GM10266 (cell line): ENCODE measurements at regions not wholly inside any gene's neighbourhood (a gene's known extent, or its start where the extent isn't known, plus 50 kb on each side); places are given as distances from the start of the nearest gene placed in this dataset.
"Not testable (repeated sequence)": the region's sequence is repeated elsewhere in the genome, so short reads cannot be mapped to it uniquely, and the experiment has no call there.

Experiments used
- DNase-seq: peaks from one replicate; pipeline ENCODE4 v3.0.0; 2012; ENCODE audit errors: extremely low spot score
- TF ChIP-seq, protein P1 (sequence below): IDR thresholded peaks from 2 replicates; pipeline ENCODE4 v1.5.1; 2012; ENCODE audit warnings: mild to moderate bottlenecking, low read depth; ENCODE audit not compliant: control insufficient read depth, insufficient read depth; ENCODE audit errors: missing control alignments

DNA sequence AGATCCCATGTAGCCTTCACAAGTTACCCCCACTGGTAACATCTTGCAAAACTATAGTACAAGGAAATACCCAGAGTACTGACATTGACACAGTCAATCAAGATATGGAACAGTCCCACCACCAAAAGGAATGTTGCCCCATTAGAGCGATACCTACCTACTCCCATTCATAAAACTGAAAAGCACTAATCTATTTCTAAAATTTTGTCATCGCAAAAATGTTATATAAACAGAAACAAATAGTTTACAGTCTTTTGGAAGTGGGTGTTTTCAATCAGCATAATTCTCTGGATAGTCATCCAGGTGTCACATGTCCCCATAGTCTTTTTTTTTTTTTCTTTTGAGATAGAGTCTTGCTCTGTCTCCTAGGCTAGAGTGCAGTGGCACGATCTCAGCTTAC is 156.9 kb upstream of the AGTR1 start:
- TF ChIP-seq, protein P1, sequence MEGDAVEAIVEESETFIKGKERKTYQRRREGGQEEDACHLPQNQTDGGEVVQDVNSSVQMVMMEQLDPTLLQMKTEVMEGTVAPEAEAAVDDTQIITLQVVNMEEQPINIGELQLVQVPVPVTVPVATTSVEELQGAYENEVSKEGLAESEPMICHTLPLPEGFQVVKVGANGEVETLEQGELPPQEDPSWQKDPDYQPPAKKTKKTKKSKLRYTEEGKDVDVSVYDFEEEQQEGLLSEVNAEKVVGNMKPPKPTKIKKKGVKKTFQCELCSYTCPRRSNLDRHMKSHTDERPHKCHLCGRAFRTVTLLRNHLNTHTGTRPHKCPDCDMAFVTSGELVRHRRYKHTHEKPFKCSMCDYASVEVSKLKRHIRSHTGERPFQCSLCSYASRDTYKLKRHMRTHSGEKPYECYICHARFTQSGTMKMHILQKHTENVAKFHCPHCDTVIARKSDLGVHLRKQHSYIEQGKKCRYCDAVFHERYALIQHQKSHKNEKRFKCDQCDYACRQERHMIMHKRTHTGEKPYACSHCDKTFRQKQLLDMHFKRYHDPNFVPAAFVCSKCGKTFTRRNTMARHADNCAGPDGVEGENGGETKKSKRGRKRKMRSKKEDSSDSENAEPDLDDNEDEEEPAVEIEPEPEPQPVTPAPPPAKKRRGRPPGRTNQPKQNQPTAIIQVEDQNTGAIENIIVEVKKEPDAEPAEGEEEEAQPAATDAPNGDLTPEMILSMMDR, result no peak
- no peak for DNase-seq

DNA sequence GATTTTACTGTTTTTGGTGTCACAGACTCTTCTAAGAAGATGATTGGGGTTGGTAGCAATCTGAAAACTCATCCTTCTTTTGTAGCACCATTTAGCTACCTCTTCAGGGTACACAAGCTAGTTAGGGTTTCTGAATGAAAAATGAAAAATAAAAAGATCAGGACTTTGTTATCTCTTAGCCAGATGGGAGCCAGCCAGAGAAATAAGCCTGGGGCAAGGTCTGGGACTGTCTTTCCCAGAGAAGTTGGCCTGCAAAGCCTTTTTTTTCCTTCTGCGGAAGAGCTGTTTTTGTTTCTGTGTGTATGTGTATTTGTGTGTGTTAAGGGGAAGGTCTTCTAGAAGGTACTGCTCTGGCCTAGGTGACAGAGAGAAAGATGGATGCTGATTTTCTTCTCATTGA is 150.7 kb upstream of the AGTR1 start:
- TF ChIP-seq, protein P1, result no peak
- DNase-seq, result no peak

DNA sequence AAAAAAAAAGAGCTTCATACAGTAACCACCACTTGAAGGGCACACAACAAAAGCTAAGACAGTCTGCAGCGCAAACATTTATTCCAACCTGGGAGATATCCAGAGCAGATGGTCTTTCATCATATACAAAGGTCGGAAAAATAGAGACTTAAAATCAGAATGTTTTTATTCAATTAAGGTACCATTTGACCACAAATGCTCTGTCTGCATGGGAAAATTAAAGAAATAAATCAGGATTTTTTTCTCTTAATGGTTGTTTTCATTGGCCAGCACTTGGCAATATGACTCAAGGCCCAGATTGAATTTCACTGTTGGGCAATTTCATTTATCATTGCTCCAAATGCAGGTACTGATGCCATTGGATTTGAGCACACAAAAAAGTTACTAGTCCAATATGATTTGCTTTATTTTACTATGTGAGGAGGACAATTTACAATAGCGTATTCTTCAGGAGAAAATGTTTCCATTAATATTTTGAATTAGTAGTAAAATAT is 145.9 kb upstream of the AGTR1 start:
- TF ChIP-seq, protein P1, result no peak

DNA sequence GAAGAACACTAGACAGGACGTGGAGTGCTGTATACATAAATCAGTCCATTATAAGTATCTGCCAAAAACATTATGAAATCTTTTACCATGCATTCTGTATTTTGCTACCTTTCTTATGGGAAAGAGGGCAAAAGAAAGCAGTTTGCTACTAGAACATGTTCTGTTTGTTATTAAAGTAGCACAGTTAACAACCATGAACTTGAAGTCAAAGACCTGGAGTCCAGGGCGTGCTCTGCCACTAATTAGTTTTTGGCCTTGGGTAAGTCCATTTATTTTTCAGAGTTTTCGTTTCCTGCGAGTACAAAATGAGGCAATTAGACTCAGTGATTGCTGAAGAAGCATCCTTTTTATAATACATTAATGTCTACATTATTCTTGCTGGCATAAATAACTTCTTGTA is 143.3 kb upstream of the AGTR1 start:
- no peak for DNase-seq
- TF ChIP-seq, protein P1, result no peak

More for the DNA sequence above, 145.9 kb upstream of the AGTR1 start:
- DNase-seq, result no peak

DNA sequence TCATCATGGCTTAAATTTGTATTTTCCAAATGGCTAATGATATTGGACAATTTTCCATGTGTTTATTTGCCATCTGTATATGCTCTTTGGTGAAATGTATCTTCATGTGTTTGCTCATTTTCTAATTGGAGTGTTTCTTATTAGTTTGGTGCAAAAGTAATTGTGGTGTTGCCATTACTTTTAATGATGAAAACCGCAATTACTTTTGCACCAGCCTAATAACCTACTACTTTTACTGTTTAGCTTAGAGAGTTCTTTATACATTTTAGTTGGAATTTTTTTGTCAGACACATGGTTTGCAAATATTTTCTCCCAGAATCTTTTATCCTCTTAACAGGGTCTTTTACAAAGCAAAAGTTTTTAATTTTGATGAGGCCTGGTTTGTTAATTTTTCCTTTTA is 141.0 kb upstream of the AGTR1 start:
- TF ChIP-seq, protein P1, result no peak

DNA sequence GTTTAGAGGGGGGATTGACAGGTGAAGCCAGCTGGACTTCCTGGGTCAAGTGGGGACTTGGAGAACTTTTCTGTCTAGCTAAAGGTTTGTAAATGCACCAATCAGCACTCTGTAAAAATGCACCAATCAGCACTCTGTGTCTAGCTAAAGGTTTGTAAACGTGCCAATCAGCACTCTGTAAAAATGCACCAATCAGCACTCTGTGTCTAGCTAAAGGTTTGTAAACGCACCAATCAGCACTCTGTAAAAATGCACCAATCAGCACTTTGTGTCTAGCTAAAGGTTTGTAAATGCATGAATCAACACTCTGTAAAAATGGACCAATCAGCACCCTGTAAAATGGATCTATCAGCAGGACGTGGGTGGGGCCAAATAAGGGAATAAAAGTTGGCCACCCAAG is 120.1 kb upstream of the AGTR1 start:
- DNase-seq, result not testable (repeated sequence)

More for the DNA sequence above, 141.0 kb upstream of the AGTR1 start:
- no peak for DNase-seq

DNA sequence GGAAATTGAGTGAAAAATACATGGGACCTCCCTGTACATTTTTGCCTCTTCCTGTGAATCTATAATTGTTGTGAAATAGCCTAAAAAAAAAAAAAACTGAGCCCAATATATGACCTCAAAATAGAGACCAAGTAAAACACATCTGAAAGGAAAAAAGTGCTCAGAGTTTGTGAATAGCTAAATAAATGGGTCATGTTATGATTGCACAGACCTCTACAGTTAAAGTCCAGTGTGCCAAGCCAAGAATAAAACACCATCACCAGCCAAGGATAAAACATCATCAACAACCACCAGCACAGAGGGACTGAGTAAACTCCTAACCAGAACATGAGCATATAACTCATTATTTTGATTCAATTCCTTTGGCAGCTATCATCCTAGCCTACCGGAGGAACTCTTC is 115.6 kb upstream of the AGTR1 start:
- TF ChIP-seq, protein P1, result no peak
- no peak for DNase-seq

DNA sequence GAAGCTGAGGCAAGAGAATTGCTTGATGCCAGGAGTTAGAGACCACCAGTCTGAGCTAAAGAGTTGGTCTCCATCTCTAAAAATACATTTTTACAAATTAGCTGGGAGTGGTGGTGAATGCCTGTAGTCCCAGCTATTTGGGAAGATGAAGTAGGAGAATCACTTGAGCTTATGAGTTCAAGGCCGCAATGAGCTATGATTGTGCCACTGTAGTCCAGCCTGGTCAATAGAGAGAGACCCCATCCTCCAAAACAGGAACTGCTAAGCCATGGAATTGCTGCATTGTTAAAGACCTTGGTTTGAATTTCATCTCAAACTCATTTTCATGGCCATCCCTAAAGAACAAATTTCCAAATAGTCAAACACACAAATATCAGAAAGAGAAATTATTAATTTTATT is 113.9 kb upstream of the AGTR1 start:
- TF ChIP-seq, protein P1, result no peak
- no peak for DNase-seq
